SK-N-MC (cell line): ENCODE measurements at regions not wholly inside any gene's neighbourhood (a gene's known extent, or its start where the extent isn't known, plus 50 kb on each side); places are given as distances from the start of the nearest gene placed in this dataset.

ENCODE experiments used
- EZH2 ChIP-seq: fragments of 200-600 bp; sonication (generic); IDR thresholded peaks from one replicate; pipeline ENCODE4 v1.6.1; 2017; ENCODE audit warnings: antibody characterized with exemption
- FOXP2 ChIP-seq: optimal IDR thresholded peaks from 2 replicates; pipeline ENCODE3; 2011; ENCODE audit warnings: mild to moderate bottlenecking, moderate library complexity; ENCODE audit not compliant: insufficient read depth; ENCODE audit errors: extremely low read length, control extremely low read depth
- POLR2AphosphoS5 ChIP-seq: IDR thresholded peaks from 2 replicates; pipeline ENCODE4 v1.6.1; 2012; ENCODE audit warnings: mild to moderate bottlenecking, low read depth, low read length, borderline replicate concordance

DNA sequence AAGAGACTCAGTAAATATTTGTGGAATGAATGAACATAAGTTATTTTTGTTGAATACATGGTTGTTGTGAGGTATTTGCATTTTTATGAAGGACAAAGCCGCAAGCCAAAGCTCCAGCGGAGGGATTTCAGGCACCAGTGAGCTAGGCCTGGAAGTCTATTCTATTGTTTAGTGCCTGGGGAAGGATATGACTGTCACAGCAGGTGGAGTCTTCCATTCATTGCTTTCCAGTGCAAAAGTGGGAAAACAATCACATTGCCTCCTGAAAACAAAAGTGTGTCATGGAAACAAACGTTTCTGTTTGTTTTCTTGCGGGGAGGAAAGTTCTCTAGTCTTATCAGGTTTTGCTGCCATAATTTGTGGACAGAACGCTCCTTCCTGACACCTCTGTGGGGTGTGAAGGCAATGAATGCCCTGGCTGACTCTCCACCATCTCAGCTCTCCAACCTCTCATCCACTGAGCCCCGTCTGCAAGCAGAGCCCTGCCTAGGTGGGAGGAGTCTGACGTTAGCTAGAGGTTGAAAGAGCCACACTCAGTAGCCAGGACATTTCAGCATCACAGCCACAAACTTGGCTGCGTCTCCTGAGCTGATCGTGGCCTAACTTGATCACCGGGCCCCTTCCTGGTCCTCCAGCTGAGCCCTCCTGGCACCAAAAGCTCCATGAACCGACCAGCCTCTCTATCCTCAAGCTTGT is 739.1 kb downstream of the MATN1 start:
- TF ChIP-seq EZH2 = no peak
- no peak for TF ChIP-seq FOXP2
- no peak for TF ChIP-seq POLR2AphosphoS5
